Stimulated activated CD4-positive, alpha-beta T cell treated with anti-CD3 and anti-CD28 coated beads, Interleukin-2, amount 100 ng/mL, for 4 hours (primary cell): ENCODE measurements at regions not wholly inside any gene's neighbourhood (a gene's known extent, or its start where the extent isn't known, plus 50 kb on each side); places are given as distances from the start of the nearest gene placed in this dataset.

Experiments
- DNase-seq: peaks from one replicate; pipeline ENCODE4 v3.0.0-alpha.2; 2020; ENCODE audit warnings: low read depth

GRCh38 chr6:133583907-133584427 lies 304.9 kb upstream of the TCF21 start:
- DNase-seq = no peak

- no peak for DNase-seq
Observed at GRCh38 chr6:133584823-133585222, 304.1 kb upstream of the TCF21 start.

- no peak for DNase-seq
Observed at GRCh38 chr6:133585978-133586377, 302.9 kb upstream of the TCF21 start.

- no peak for DNase-seq
Observed at GRCh38 chr6:133587546-133588160, 301.3 kb upstream of the TCF21 start.

- no peak for DNase-seq
Observed at GRCh38 chr6:133590196-133590595, 298.7 kb upstream of the TCF21 start.

DNA sequence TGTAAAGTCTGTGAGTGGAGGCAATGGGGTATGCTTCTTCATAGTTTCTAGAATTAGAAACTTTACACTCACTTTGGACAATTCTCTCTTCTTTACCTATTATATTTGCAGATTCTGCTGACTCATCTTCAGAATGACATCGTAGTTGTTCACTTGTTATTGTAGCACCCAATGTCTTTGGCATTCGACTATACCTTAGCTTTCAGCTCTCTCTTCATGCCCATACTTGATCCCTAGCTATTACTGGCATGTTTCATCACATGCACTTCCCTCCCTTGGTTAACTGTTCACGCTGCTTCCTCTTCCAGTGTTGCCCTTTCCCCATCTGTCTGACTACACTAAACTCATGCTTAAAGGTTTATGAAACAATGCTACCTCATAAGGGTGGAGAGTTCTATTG lies 298.1 kb upstream of the TCF21 start:
- no peak for DNase-seq

GRCh38 chr6:133591275-133591674 lies 297.6 kb upstream of the TCF21 start:
- no peak for DNase-seq

DNA sequence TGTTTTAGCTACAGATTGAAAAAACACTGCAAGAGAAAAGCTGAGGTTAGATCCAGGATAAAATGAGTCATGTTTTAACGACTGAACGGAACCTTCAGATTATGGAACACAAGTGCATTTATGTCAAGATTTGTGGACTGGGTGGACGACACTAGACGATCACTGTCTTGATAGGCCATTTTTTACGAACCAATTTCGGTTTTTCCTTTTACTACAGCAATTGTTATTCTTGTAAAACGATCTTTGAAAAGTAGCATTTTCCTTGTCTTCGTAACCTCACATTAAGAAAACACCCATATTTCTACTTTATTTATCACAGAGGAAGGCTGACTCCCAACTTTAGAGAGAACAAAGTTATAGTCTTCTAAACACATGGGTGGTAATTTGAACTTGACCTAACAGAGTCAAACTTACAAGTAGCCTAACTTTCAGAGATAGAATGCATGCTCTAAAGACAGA lies 294.2 kb upstream of the TCF21 start:
- no peak for DNase-seq

DNA sequence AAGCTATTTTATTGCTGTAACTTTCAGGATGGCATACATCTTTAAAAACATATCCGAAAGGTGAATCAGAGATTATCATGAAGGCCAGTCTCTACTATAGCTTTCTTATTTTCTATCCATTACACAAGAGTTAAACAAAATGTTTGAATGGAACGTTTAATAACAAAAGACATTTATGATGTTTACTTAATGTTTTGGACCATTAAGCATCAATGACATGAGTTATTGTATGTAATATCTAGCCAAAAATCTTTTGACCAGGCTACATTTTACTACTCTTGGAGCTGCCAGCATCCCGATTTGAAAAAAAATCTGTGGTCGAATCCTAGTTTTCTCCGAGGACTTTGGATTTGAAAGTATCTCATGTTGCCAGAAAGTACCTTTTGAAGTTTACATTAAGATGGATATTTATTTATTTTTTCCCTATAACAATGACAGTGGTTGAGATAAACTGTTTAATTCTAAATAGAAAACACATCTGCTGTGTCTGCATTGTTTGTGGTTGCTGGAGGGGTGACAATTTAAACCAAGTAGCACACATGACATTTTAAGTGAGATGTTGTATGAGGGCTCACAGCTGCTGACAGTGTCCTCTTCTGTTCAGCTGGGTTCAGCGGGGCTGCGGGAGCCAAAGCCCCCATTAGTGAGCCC lies 293.7 kb upstream of the TCF21 start:
- DNase-seq = no peak

- no peak for DNase-seq
Observed at GRCh38 chr6:133606852-133607251, 282.1 kb upstream of the TCF21 start.

DNA sequence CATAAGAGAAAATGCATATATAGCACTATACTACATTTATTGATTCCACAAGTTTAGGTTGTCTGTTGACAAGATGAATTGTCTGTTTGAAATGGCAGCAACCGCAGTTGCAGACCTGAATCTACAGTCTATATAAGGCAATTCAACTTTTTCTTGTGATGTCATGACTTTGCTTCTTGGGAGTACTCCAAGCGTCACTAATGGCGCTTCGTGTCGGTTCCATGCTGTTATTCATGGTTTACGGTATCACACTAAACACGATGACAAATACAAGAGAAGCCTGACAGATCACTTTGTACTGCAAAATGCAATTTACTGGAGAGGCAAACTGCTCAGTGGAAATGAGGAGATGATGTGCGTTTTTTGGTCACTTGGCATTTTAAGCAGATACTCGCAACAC lies 280.3 kb upstream of the TCF21 start:
- DNase-seq = no peak

DNA sequence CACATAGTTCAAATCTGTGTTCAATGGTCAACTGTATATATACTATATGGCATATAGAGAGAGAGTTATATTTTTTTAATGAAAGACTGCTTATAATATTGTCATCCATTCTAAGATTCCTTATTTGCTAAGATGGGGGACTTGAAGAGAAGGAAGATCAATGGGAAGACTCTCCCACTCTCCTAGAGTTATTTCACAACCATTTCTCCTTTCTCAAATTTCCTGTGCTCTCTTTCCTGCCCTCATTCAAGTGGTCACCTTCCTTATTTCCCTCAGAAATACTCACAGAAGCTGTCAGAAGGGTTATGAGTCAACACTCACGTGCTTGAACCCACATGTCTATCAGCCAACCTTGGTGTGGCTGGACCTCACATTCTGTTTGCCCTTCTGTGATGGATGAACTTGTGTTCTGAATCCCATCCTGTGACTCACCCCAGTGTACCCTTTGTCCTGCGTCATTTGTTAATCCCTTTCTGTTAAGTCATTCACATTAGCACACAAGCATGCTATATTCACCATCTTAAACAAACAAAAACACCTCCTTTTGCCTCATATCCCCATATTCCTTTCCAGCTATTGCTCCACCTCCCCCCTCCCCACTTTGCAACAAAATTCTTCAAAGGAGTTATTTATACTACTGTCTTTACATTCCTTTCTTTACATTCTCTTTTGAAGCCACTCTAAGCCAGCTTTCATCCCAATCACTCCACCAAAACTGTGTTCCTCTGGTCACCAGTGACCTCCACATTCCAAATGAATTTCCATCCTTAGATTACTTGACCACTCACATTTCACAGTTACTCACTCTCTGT lies 279.3 kb upstream of the TCF21 start:
- no peak for DNase-seq

DNA sequence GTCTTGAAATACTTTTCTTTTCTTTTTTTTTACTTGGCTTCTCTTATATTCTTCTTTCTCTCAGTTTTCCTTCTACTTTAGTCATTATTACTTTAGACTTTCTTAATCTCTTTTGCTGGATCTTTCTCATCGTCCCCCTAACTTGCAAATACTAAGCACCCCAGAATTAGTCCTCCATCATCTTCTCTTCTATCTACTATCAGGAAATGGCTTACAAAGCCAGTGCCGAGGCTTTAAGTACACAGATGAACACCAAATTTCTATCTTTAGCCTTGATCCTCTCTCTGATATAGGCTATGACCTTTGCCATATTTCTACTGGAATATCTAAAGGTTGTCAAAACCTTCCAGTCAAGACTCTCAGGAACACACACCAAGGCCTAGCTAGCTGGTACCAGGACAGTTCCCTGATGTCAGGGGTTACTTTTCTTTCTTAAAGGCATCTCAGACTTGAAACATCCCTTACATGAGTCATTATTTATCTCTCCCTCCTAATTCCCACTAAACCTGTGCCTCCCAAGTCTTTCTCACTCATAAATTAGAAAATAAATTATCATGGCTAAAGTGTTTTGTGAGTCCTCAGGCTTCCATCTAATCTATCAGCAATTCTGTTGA lies 278.6 kb upstream of the TCF21 start:
- no peak for DNase-seq

GRCh38 chr6:133610971-133611370 lies 277.9 kb upstream of the TCF21 start:
- DNase-seq = no peak

DNA sequence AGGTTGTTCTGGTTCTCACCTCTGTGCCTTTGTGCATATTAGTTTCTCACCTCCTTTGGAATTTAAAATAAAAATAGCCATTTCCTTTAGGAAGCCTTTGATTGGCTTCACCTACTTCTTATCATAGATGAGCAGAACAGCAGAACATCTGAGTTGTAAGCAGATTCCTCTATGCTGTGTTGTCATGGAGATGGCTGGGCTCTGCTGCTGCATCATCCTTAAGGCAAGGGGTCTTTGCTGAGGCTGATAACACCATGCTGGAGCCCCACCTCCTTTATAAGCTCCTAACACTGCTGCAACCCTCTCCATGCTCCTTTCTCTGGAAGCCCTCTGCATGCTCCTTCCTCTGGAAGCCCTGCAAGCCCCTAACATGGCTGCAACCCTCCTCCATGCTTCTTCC lies 276.5 kb upstream of the TCF21 start:
- DNase-seq = no peak

DNA sequence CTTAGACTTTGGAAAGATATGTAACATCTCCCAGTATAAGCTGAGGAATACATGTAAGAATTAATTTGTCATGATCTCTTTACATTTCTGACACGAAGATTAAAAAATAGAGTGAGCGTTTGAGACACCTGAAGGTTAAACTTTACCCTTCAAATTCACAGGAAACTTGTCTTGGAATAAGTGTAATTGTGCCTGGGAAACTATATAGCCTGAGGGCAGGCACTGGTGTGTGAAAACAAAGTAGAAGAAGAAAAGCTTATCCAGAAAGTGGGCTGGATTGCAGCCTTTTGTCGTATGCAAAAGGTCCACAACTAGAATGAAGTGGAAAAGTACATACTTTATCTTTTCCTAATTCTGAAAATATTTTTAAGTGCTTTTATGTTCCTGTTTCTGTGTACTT lies 275.7 kb upstream of the TCF21 start:
- DNase-seq = no peak

- DNase-seq = no peak
Observed at GRCh38 chr6:133621751-133622150, 267.2 kb upstream of the TCF21 start.

DNA sequence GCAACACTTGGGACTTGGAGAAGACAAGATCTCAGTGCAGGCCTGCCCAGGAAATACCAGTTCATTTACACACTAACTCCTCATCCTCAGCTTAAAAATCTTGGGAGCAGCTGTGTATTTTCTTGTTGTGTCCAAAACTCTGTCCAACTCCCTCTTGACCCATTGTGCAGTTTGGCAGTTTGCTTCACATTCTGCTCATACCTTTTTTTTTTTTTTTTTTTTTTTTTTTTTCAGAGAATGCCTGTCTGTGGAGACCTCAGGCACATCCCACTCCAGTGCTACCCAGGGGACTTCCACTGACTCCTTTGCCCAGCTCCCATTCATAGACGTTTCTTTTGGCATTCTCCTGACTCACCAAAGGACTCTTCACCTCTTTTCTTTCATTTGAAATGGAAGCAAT lies 265.8 kb upstream of the TCF21 start:
- no peak for DNase-seq

DNA sequence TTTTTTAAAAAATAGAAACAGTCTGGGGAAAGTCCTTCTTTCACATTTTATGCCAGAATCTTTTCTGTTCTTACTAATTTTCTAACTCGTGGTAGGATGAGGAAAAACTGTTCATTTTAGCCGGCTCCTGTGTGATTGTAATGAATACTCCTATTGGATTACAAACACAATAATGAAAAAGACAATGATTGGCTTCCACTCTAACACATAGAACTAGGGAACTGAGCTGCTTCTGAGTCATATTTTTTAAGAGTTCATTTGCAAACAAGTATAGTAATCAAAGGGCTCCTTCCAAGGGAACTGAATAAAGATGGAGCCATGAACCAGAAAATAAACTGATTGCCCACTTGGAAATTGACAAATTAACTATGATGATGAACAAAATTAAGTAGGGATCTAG lies 265.3 kb upstream of the TCF21 start:
- no peak for DNase-seq

DNA sequence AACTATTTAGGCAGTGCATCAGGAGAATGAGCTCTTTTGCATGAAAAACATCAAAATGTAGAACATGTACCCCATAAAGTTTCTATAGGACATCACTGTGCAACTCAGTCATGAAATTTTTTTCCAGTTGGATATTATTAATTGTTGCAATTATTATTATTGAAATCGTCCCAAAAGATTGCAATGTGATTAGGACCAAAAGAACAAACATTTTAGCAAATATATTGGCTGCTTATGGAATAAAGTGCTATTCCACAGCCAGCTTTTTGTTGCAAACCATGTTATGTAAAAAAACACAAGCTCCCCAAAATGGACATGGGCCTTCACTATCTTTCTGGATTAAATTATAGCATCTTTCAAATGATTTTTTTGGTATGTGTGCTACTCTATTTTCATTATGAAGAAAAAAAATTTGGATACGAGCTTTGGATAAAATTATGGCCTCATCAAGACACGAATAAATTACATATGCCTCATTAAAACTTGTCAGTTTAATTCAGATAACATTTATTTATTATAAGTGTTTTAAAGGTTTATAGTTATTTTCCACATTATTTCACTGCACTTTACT lies 262.7 kb upstream of the TCF21 start:
- DNase-seq = no peak

GRCh38 chr6:133629970-133630369 lies 258.9 kb upstream of the TCF21 start:
- DNase-seq = no peak

GRCh38 chr6:133630651-133631050 lies 258.3 kb upstream of the TCF21 start:
- DNase-seq = no peak
